ENCODE measurements at regions not wholly inside any gene's neighbourhood (a gene's known extent, or its start where the extent isn't known, plus 50 kb on each side); places are given as distances from the start of the nearest gene placed in this dataset.

GRCh38 chr3:150063237-150063636 is 92.5 kb upstream of the PFN2 start:
- H3K4me3 ChIP-seq (ENCODE audit: low read length), result no peak overlapping the region
- H3K9me2 ChIP-seq (replicated peaks; ENCODE audit: low read length), result no peaks in the 10 kb centered on the region
- H2AFZ ChIP-seq (ENCODE audit: low read length), result no peak overlapping the region
- H3K27me3 ChIP-seq (ENCODE audit: low read length), result no peaks in the 10 kb centered on the region
- no TSS peak for BruUV-seq (replicated peaks)
- no peak overlapping the region for H3K4me2 ChIP-seq (ENCODE audit: low read length)
- H4K20me1 ChIP-seq (ENCODE audit: low read length), result no peaks in the 10 kb centered on the region
- POLR2A ChIA-PET (ENCODE audit: unreplicated experiment), result no interaction called here
- no peaks in the 10 kb centered on the region for H3K79me2 ChIP-seq (ENCODE audit: low read length)
- DNase-seq, result no peak
- H3K4me1 ChIP-seq (ENCODE audit: insufficient read depth, low read length), result no peaks in the 10 kb centered on the region
- CTCF ChIA-PET, result no interaction called here
- intact Hi-C loops (cut with micrococcal nuclease), result no loop called here
- no peaks in the 10 kb centered on the region for H3F3A ChIP-seq (ENCODE audit: low read length, unreplicated experiment)
- ATAC-seq, result no peak
- H3K9ac ChIP-seq (ENCODE audit: low read length), result no peak overlapping the region
- H3K27ac ChIP-seq (ENCODE audit: low read length), result no peak overlapping the region
- no peaks in the 10 kb centered on the region for H3K36me3 ChIP-seq (ENCODE audit: low read depth, low read length)
- TF ChIP-seq CTCF (conservative IDR thresholded peaks at IDR 0.05; ENCODE audit: low read depth, low read length) (no peak), EZH2 (IDR thresholded peaks at IDR 0.05; ENCODE audit: low read length, unreplicated experiment) (no peak), EZH2phosphoT487 (IDR thresholded peaks at IDR 0.05; ENCODE audit: borderline replicate concordance, low read length) (no peak)
- H3K9me3 ChIP-seq (ENCODE audit: low read length), result no peaks in the 10 kb centered on the region

- no peaks in the 10 kb centered on the region for H3F3A ChIP-seq (ENCODE audit: low read length, unreplicated experiment)
- H3K4me3 ChIP-seq (ENCODE audit: low read length), result no peak overlapping the region
- no peaks in the 10 kb centered on the region for H3K9me2 ChIP-seq (replicated peaks; ENCODE audit: low read length)
- H3K36me3 ChIP-seq (ENCODE audit: low read depth, low read length), result no peaks in the 10 kb centered on the region
- no TSS peak for BruUV-seq (replicated peaks)
- H3K4me2 ChIP-seq (ENCODE audit: low read length), result 0 out of 2 replicates have a peak overlapping the region, but pooled peaks have one; percentile 16
- peak; percentile 64 for ATAC-seq
- ChIA-PET CTCF (no interaction called here), POLR2A (ENCODE audit: unreplicated experiment) (no interaction called here)
- no peaks in the 10 kb centered on the region for H3K27me3 ChIP-seq (ENCODE audit: low read length)
- no peak overlapping the region for H3K27ac ChIP-seq (ENCODE audit: low read length)
- no peaks in the 10 kb centered on the region for H3K9me3 ChIP-seq (ENCODE audit: low read length)
- no peaks in the 10 kb centered on the region for H3K79me2 ChIP-seq (ENCODE audit: low read length)
- no peaks in the 10 kb centered on the region for H4K20me1 ChIP-seq (ENCODE audit: low read length)
- H2AFZ ChIP-seq (ENCODE audit: low read length), result peak overlapping the region; percentile 53; the same call in 1 of the 2 replicates
- no peaks in the 10 kb centered on the region for H3K4me1 ChIP-seq (ENCODE audit: insufficient read depth, low read length)
- TF ChIP-seq EZH2 (IDR thresholded peaks at IDR 0.05; ENCODE audit: low read length, unreplicated experiment) (no peak), CTCF (conservative IDR thresholded peaks at IDR 0.05; ENCODE audit: low read depth, low read length) (no peak), EZH2phosphoT487 (IDR thresholded peaks at IDR 0.05; ENCODE audit: borderline replicate concordance, low read length) (no peak)
- intact Hi-C loops (cut with micrococcal nuclease), result no loop called here
- no peak for DNase-seq
- no peak overlapping the region for H3K9ac ChIP-seq (ENCODE audit: low read length)
Measured at GRCh38 chr3:150062492-150062891, 91.8 kb upstream of the PFN2 start.

- no peaks in the 10 kb centered on the region for H3K36me3 ChIP-seq (ENCODE audit: low read depth, low read length)
- ChIA-PET POLR2A (ENCODE audit: unreplicated experiment) (no interaction called here), CTCF (interaction anchor here (0.6 kb wide), 1 partner anchor 71 kb away, joined by 3 read pairs; no protein-coding TSS in a partner anchor)
- no peak overlapping the region for H3K4me3 ChIP-seq (ENCODE audit: low read length)
- no peak overlapping the region for H3K27ac ChIP-seq (ENCODE audit: low read length)
- H3K4me2 ChIP-seq (ENCODE audit: low read length), result no peak overlapping the region
- no TSS peak for BruUV-seq (replicated peaks)
- DNase-seq (no peak), ATAC-seq (no peak)
- no peaks in the 10 kb centered on the region for H3K79me2 ChIP-seq (ENCODE audit: low read length)
- no peaks in the 10 kb centered on the region for H3K27me3 ChIP-seq (ENCODE audit: low read length)
- H3K9me2 ChIP-seq (replicated peaks; ENCODE audit: low read length), result no peaks in the 10 kb centered on the region
- H2AFZ ChIP-seq (ENCODE audit: low read length), result no peak overlapping the region
- no peaks in the 10 kb centered on the region for H4K20me1 ChIP-seq (ENCODE audit: low read length)
- no peaks in the 10 kb centered on the region for H3K9me3 ChIP-seq (ENCODE audit: low read length)
- H3K4me1 ChIP-seq (ENCODE audit: insufficient read depth, low read length), result no peaks in the 10 kb centered on the region
- TF ChIP-seq CTCF (conservative IDR thresholded peaks at IDR 0.05; ENCODE audit: low read depth, low read length) (no peak), EZH2 (IDR thresholded peaks at IDR 0.05; ENCODE audit: low read length, unreplicated experiment) (no peak), EZH2phosphoT487 (IDR thresholded peaks at IDR 0.05; ENCODE audit: borderline replicate concordance, low read length) (no peak)
- H3K9ac ChIP-seq (ENCODE audit: low read length), result no peak overlapping the region
- no peaks in the 10 kb centered on the region for H3F3A ChIP-seq (ENCODE audit: low read length, unreplicated experiment)
- intact Hi-C loops (cut with micrococcal nuclease), result no loop called here
Measured at GRCh38 chr3:150061288-150062024, 90.8 kb upstream of the PFN2 start.
